ENCODE measurements at regions not wholly inside any gene's neighbourhood (a gene's known extent, or its start where the extent isn't known, plus 50 kb on each side); places are given as distances from the start of the nearest gene placed in this dataset.

- DNase-seq (ENCODE audit: low read depth), result no peak
These were observed 296.9 kb upstream of the SORL1-AS1 start for GRCh38 chr11:121749691-121750090.

- no peak for DNase-seq (ENCODE audit: low read depth)
These were observed 295.3 kb upstream of the SORL1-AS1 start for GRCh38 chr11:121748068-121748467.

- no peak for DNase-seq (ENCODE audit: low read depth)
These were observed 290.5 kb upstream of the SORL1-AS1 start for GRCh38 chr11:121743285-121743684.

GRCh38 chr11:121741761-121742361 lies 289.1 kb upstream of the SORL1-AS1 start:
- DNase-seq (ENCODE audit: low read depth), result no peak

GRCh38 chr11:121741351-121741760 lies 288.6 kb upstream of the SORL1-AS1 start:
- no peak for DNase-seq (ENCODE audit: low read depth)

GRCh38 chr11:121740902-121741301 lies 288.1 kb upstream of the SORL1-AS1 start:
- DNase-seq (ENCODE audit: low read depth), result no peak

GRCh38 chr11:121733858-121734257 lies 281.1 kb upstream of the SORL1-AS1 start:
- DNase-seq (ENCODE audit: low read depth), result no peak

GRCh38 chr11:121727942-121728341 lies 275.2 kb upstream of the SORL1-AS1 start:
- no peak for DNase-seq (ENCODE audit: low read depth)

- no peak for DNase-seq (ENCODE audit: low read depth)
These were observed 270.5 kb upstream of the SORL1-AS1 start for GRCh38 chr11:121723246-121723741.

GRCh38 chr11:121722431-121723245 lies 269.9 kb upstream of the SORL1-AS1 start:
- no peak for DNase-seq (ENCODE audit: low read depth)

- no peak for DNase-seq (ENCODE audit: low read depth)
These were observed 269.2 kb upstream of the SORL1-AS1 start for GRCh38 chr11:121721961-121722360.

GRCh38 chr11:121721448-121721847 lies 268.7 kb upstream of the SORL1-AS1 start:
- no peak for DNase-seq (ENCODE audit: low read depth)

- no peak for DNase-seq (ENCODE audit: low read depth)
These were observed 264.5 kb upstream of the SORL1-AS1 start for GRCh38 chr11:121717296-121717695.

- DNase-seq (ENCODE audit: low read depth), result peak; percentile 28
These were observed 263.3 kb upstream of the SORL1-AS1 start for GRCh38 chr11:121716060-121716459.

GRCh38 chr11:121715405-121715804 lies 262.6 kb upstream of the SORL1-AS1 start:
- no peak for DNase-seq (ENCODE audit: low read depth)

- DNase-seq (ENCODE audit: low read depth), result peak; percentile 51
These were observed 261.6 kb upstream of the SORL1-AS1 start for GRCh38 chr11:121714351-121714750.

GRCh38 chr11:121711939-121712338 lies 259.2 kb upstream of the SORL1-AS1 start:
- no peak for DNase-seq (ENCODE audit: low read depth)

- DNase-seq (ENCODE audit: low read depth), result no peak
These were observed 258.5 kb upstream of the SORL1-AS1 start for GRCh38 chr11:121711236-121711635.

- DNase-seq (ENCODE audit: low read depth), result no peak
These were observed 254.2 kb upstream of the SORL1-AS1 start for GRCh38 chr11:121706884-121707420.

- no peak for DNase-seq (ENCODE audit: low read depth)
These were observed 250.4 kb upstream of the SORL1-AS1 start for GRCh38 chr11:121703201-121703600.

- no peak for DNase-seq (ENCODE audit: low read depth)
These were observed 248.2 kb upstream of the SORL1-AS1 start for GRCh38 chr11:121700968-121701367.

- DNase-seq (ENCODE audit: low read depth), result no peak
These were observed 247.0 kb upstream of the SORL1-AS1 start for GRCh38 chr11:121699801-121700200.

Data from HT1080 (cell line).